ENCODE measurements at regions not wholly inside any gene's neighbourhood (a gene's known extent, or its start where the extent isn't known, plus 50 kb on each side); places are given as distances from the start of the nearest gene placed in this dataset.

- in situ Hi-C loops (cut with HindIII; ENCODE audit: low sequenced_read_pairs) = no loop called here
- no peak for DNase-seq (ENCODE audit: low spot score)
Observed at GRCh38 chr11:21806947-21807346, 385.9 kb upstream of the ANO5 start.

- no peak for DNase-seq (ENCODE audit: low spot score)
- in situ Hi-C loops (cut with HindIII; ENCODE audit: low sequenced_read_pairs) = no loop called here
Observed at GRCh38 chr11:21807350-21807749, 385.5 kb upstream of the ANO5 start.

GRCh38 chr11:21810650-21811049, 382.2 kb upstream of the ANO5 start:
- in situ Hi-C loops (cut with HindIII; ENCODE audit: low sequenced_read_pairs) = no loop called here
- no peak for DNase-seq (ENCODE audit: low spot score)

DNA sequence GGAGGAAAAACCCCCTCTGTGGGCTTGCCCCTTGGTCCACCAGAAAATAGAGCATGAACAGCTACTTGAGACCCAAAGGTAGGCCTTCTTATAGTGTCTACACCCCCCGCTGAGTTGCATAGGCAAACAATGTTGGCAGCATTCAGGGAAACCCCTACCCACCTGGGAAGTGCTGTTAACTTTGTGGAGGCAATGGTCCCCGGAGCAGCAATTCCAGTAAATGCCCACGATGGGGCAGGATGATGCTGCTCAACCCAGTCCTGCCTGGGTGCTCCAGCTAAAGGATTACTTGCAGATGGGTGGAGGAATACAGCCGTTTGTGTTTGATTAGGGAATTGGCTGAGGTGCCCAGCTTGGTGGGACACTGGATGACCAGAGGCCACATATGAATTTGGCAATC, 381.3 kb upstream of the ANO5 start:
- in situ Hi-C loops (cut with HindIII; ENCODE audit: low sequenced_read_pairs) = no loop called here
- DNase-seq (ENCODE audit: low spot score) = no peak

DNA sequence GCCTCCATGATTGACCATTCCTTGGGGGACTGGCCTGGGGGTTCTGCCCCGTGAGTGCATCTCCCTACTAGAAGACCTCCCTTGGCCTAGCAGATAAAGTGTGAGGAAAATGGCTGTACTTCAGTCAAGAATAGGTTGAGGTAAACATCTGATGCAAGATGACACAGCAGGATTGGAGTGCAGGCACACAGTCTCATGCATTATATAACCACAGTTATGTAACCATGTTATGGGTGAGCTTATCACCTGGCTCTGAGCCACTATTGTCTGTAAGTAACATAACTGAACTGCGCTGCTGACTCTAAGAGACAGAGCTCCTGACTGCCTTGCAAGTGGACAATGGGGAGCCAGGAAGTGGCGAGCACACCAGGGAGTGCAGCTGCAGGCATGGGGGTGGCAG, 378.7 kb upstream of the ANO5 start:
- no peak for DNase-seq (ENCODE audit: low spot score)
- in situ Hi-C loops (cut with HindIII; ENCODE audit: low sequenced_read_pairs) = no loop called here

- DNase-seq (ENCODE audit: low spot score) = no peak
- in situ Hi-C loops (cut with HindIII; ENCODE audit: low sequenced_read_pairs) = no loop called here
Observed at GRCh38 chr11:21817696-21818095, 375.2 kb upstream of the ANO5 start.

DNA sequence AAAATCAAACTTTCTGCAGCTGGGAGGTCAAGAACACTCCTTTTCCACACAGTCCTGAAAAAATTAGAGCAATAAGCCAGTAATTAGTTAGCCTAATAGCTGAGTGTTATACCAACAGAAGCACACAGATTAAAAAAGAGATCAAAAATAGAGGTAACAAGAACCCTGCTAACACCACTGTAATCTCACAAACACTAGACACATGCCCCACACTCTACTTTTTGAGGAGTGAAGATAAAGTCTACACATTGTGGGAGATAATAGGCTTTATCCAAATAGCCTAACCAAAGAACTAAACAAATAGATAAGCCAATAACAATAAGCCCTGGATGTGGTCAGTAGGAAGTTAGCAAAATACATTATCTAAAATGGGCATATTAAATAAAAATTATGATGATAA, 372.7 kb upstream of the ANO5 start:
- in situ Hi-C loops (cut with HindIII; ENCODE audit: low sequenced_read_pairs) = no loop called here
- no peak for DNase-seq (ENCODE audit: low spot score)

GRCh38 chr11:21825127-21825526, 367.8 kb upstream of the ANO5 start:
- no peak for DNase-seq (ENCODE audit: low spot score)
- in situ Hi-C loops (cut with HindIII; ENCODE audit: low sequenced_read_pairs) = no loop called here

GRCh38 chr11:21838427-21838826, 354.5 kb upstream of the ANO5 start:
- in situ Hi-C loops (cut with HindIII; ENCODE audit: low sequenced_read_pairs) = no loop called here
- DNase-seq (ENCODE audit: low spot score) = no peak

DNA sequence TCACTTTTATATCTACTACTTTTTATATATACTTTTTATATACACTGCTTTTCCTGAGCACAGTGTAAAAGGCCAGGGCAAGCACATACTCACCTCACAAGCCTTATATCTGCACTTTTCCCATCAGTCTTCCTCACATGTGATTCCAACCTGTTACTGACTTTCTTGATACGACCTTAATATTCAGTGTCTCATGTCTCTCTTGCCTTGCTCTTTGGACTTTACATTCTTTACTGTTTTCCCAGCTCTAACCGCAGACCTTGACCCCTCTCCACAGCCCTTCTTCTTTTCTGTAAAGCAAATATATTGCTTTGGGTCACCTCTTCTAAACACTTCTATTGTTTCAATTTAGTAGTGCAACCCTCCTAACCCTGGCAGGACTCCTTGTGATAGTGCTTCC, 353.1 kb upstream of the ANO5 start:
- in situ Hi-C loops (cut with HindIII; ENCODE audit: low sequenced_read_pairs) = no loop called here
- no peak for DNase-seq (ENCODE audit: low spot score)

DNA sequence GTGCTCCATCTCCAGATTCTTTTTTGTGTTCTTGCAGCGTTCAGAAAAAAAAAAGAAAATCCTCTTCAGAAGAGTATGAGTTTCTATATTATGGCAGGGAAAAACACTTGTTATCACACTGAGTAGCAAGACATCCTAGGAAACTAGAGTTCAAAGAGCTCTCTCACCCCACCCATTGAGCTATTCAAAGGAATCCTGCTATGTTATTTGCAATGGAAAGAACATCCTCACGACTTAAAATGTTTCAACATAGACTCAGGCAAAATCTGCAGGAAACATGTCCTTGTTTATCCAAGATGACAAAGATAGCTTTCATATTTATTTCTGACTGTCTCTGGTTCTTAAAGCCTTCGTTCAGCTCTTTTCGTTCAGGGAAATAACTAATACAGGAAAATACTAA, 331.6 kb upstream of the ANO5 start:
- DNase-seq (ENCODE audit: low spot score) = no peak
- in situ Hi-C loops (cut with HindIII; ENCODE audit: low sequenced_read_pairs) = no loop called here

DNA sequence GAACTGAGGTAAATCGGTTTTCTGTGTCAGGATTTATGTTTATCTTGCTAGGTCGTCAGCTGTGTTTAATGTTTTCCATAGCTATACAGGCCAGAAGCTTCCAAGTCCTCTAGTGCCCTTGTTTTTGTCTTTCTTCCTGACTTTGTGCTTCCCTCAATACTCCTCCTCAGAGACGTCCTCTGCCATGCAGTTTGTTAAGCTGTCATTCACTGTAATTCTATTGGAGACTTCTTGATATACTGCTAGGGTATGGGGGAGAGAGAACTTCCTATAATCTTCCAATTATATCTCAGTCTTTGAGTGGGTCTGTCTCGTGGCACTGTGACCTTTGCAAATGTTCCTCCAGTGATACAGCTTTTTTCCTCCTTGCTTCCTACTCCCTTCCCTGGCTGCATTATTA, 327.3 kb upstream of the ANO5 start:
- no peak for DNase-seq (ENCODE audit: low spot score)

GRCh38 chr11:21866781-21867180, 326.1 kb upstream of the ANO5 start:
- in situ Hi-C loops (cut with HindIII; ENCODE audit: low sequenced_read_pairs) = no loop called here
- DNase-seq (ENCODE audit: low spot score) = no peak

More for the DNA sequence above, 327.3 kb upstream of the ANO5 start:
- in situ Hi-C loops (cut with HindIII; ENCODE audit: low sequenced_read_pairs) = no loop called here

- in situ Hi-C loops (cut with HindIII; ENCODE audit: low sequenced_read_pairs) = no loop called here
- DNase-seq (ENCODE audit: low spot score) = no peak
Observed at GRCh38 chr11:21877151-21877550, 315.7 kb upstream of the ANO5 start.

- DNase-seq (ENCODE audit: low spot score) = no peak
- in situ Hi-C loops (cut with HindIII; ENCODE audit: low sequenced_read_pairs) = no loop called here
Observed at GRCh38 chr11:21883354-21883753, 309.5 kb upstream of the ANO5 start.

- in situ Hi-C loops (cut with HindIII; ENCODE audit: low sequenced_read_pairs) = no loop called here
- DNase-seq (ENCODE audit: low spot score) = peak; percentile 2
Observed at GRCh38 chr11:21888814-21889213, 304.1 kb upstream of the ANO5 start.

DNA sequence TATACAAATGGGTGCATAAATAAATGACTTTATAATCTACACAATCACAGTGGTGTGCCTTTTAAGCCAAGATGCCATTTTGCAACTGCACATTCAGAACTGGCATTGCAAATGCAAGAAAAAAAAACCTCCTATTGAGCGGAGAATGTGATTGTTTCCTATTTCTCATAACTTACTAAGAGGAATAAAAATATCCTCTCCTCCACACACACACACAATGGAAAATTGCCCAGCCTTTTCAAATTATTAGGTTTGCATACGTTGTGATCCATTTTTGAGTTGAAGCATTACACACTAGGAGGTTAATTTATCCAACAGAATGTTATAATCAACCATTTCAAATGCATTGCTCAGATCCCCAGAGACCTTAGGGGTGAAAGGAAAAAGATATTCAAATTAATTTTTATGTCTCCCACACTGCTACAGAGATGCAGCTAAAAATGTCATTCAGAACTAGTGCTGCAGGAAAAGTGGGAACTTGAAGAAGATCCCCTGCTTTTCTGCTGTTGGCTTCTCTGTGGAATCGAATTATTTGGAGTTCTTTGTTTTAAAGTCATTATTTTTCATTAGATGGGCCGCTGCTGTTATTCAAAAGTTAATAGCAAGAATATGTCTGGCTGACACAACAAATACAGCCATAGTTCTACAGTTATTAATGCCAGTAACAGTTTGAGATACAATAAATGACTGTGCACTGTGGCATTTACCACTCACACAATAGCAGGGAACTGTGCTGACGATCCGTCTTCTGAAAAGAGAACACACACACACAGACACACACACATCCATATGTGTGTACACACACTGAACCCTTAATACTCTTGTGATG, 299.9 kb upstream of the ANO5 start:
- no peak for DNase-seq (ENCODE audit: low spot score)
- in situ Hi-C loops (cut with HindIII; ENCODE audit: low sequenced_read_pairs) = no loop called here

- in situ Hi-C loops (cut with HindIII; ENCODE audit: low sequenced_read_pairs) = no loop called here
- DNase-seq (ENCODE audit: low spot score) = no peak
Observed at GRCh38 chr11:21893565-21893867, 299.4 kb upstream of the ANO5 start.

DNA sequence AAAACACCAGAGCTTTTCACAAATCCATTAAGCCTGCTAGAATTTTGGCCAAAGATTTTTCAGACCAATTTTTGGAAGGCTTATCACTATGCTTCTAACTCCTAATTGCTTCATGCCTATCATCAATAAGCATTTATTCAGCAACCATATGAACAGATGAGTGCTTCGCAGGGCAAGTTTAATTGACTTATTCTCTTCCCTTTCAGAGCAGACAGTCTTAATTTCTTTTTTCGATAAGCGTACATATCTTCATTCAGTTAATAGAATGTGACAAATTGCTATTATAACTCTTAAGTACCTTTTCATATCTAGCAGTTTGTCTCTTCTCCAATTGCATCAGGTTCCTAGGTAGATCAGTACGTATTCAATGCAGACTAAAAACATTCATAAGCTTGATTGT, 298.4 kb upstream of the ANO5 start:
- DNase-seq (ENCODE audit: low spot score) = no peak
- in situ Hi-C loops (cut with HindIII; ENCODE audit: low sequenced_read_pairs) = no loop called here

DNA sequence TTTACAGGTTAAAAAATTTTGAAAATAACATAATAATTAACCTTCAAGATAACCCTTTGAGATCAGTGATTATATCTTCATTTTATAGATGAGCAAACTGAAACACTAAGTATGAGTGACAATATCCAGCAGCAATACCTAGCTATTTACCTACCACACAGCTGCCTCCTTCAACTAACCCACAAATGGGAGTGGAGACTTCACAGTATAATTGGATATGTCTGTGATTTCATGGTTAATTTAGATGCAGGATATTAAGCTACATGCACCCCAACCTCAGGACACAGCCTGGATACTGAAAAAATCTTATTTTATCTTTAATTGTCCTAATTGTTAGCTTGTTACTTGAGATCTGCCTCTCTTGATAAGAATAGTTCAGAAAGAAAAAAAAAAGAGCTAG, 297.2 kb upstream of the ANO5 start:
- DNase-seq (ENCODE audit: low spot score) = no peak
- in situ Hi-C loops (cut with HindIII; ENCODE audit: low sequenced_read_pairs) = no loop called here

GRCh38 chr11:21896216-21896615, 296.7 kb upstream of the ANO5 start:
- in situ Hi-C loops (cut with HindIII; ENCODE audit: low sequenced_read_pairs) = no loop called here
- DNase-seq (ENCODE audit: low spot score) = no peak
